ENCODE measurements at regions not wholly inside any gene's neighbourhood (a gene's known extent, or its start where the extent isn't known, plus 50 kb on each side); places are given as distances from the start of the nearest gene placed in this dataset.

- no peak for DNase-seq
These were observed 168.3 kb downstream of the NR4A2 start for GRCh38 chr2:156164091-156164720.

GRCh38 chr2:156158808-156159207 is 173.7 kb downstream of the NR4A2 start:
- no peak for DNase-seq

- DNase-seq, result no peak
These were observed 174.9 kb downstream of the NR4A2 start for GRCh38 chr2:156157670-156158069.

- DNase-seq, result no peak
These were observed 175.9 kb downstream of the NR4A2 start for GRCh38 chr2:156156580-156156979.

GRCh38 chr2:156155319-156155718 is 177.2 kb downstream of the NR4A2 start:
- DNase-seq, result no peak

GRCh38 chr2:156151351-156151750 is 181.2 kb downstream of the NR4A2 start:
- no peak for DNase-seq

DNA sequence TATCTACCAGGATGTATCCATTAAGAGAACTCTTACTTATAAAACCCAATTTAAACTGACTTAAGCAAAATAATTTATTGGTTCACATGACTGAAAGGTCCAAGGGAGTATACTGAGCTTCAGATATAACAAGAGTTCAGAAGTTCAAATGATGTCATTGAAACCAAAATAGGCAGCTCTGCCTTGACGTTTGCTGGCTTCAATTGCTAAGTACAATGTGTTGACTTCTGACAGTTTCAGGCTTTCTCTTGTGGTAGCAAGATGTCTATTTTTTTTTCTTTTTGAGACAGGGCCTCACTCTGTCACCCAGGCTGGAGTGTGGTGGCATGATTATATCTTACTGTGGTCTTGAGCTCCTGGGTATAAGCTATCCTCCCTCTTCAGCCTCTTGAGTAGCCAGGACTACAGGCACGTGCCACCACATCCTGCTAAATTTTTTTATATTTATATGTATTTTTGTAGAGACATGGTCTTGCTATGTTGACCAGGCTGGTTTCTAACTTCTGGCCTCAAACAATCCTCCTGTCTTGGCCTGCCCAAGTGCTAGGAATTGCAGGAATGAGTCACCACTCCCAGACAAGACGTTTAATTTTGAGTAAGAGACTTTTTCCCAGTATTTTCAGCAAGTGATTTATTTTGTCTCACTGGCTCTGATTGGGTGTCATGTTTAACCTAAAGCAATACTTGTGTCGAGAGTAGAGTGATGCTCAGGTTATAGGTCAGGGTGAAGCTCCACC is 184.8 kb downstream of the NR4A2 start:
- no peak for DNase-seq

GRCh38 chr2:156145976-156146375 is 186.5 kb downstream of the NR4A2 start:
- no peak for DNase-seq

- no peak for DNase-seq
These were observed 187.1 kb downstream of the NR4A2 start for GRCh38 chr2:156145469-156145868.

DNA sequence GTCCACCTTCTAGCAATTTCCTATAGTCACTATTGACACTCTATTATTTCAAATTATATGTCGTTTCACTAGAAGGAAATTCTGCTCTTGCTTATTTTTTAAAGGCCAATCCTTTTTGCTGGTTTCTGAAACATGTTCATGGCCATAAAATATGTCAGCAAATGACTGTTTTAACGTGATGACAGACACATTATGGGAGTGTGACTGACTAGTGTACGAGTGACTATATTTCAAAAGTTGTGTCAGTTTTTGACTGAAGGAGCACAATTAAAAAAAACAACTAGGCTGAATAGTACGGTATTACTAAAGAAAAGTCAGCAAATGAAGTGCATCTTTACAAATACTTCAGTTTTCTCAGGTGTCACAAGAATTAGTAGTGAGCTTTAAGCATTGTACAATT is 196.0 kb downstream of the NR4A2 start:
- no peak for DNase-seq

- DNase-seq, result no peak
These were observed 197.6 kb downstream of the NR4A2 start for GRCh38 chr2:156134887-156135286.

DNA sequence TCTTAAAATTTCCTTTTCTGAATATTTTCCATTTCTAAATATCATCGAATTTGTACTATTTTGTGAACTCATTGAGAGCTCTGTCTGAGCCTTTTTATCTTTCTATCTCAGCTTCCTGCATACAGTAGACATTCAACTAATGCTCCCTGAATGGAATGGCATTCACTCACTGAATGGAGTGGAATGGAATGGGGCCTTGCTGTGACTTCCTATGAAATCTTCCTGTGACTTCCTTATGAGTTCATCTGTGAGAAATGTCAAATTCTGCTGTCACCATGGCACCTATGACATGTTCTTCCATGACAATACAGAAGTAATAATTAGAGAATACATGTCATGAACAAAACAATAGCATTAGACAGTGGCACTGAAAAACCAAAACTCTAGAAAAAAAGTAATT is 199.6 kb downstream of the NR4A2 start:
- no peak for DNase-seq

DNA sequence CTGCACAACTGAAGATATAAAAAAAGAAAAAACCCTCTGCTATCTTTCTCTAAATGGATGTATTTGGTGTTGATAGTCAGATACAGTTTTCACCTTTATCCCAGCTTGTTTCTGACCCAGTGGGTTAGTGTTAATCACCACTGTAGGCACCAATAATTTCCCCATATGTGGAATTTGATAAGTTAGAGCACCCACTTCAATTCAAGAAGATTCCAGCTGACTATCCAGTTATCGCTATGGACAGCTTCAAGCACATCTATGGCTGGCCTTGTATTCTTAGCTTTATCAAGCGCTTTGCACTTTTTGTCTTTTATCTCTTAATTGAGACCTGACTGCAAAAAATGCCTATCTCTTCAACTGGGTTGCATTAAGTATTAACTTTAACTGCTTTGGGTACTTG is 200.4 kb downstream of the NR4A2 start:
- DNase-seq, result no peak

- no peak for DNase-seq
These were observed 203.3 kb downstream of the NR4A2 start for GRCh38 chr2:156129227-156129626.

DNA sequence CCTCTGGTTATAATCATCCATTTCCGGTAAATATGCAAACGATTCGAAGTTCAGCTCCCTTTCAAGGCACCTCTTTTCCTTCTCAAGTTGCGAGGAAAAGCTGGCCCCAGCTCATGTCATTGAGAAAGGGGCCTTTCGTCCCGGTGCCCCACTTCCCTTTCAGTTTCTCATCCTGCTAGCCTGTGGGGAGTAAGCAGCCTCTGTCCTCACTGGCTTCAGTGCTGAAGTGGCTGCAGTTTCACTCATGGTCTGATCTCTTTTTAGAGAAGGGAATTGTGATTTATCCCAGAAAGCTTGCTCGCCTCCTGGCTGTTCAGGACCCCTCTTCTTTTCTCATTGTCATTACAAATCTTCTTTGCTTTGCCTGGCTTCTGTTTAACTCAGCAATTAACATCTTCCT is 207.5 kb downstream of the NR4A2 start:
- DNase-seq, result no peak

- no peak for DNase-seq
These were observed 208.1 kb downstream of the NR4A2 start for GRCh38 chr2:156124458-156124857.

DNA sequence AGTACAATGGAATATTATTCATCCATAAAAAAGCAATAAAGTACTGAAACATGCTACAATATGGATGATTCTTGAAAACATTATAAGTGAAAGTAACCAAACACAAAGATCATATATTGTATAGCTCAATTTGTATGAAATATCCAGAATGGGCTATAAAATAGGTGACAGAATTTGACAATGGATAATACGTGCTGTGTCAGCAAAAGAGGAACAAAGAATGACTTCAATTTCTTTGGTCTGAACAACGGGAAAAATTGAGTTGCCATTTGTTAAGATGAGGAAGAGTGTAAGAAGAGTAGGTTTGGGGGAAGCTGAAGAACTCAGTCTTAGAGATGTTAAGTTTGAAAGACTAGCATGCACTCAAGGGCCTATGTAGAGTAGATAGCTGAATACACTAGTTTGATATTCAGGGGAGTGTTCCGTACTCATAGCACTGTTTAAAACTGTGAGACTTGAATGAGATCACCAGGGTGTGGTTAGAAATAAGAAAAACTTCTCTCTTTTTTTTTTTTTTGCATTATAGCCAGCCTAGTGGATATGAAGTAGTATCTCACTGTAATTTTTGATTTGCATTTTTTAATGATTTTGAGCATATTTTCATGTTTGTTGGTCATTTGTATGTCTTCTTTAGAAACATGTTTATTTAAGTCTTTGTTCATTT is 213.6 kb downstream of the NR4A2 start:
- DNase-seq, result no peak

DNA sequence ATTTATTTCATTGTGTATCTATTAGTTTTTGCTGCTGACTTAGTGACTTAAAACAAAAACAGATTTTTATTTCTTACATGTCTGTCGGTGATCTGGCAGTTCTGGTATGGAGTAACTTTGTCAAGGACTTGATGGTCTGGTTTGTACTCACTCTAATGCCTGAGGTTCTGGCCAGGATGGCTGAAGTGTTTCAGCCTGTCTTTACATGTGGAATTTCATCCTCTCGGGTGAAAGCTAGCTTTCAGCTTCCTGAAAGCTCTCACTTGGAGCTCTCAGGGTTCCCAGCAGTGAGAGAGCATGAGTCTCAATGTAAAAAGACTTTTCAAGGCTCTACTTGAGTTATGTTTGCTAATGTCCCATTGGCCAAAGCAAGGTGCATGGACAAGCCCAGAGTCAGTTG is 216.4 kb downstream of the NR4A2 start:
- DNase-seq, result no peak

DNA sequence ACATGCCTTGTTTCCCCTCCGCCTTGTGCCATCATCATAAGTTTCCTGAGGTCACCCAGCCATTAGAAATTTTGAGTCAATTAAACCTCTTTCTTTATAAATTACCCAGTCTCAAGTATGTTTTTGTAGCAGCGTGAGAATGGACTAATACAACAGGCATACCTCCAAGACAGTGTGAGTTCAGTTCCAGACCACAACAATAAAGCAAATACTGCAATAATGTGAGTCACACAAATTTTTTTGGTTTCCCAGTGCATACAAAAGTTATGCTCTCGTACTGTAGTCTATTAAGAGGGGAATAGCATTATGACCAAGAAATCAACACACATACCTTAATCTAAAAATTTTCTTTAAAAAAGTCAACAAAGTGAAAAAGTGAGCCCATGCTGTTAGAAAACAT is 217.2 kb downstream of the NR4A2 start:
- no peak for DNase-seq

DNA sequence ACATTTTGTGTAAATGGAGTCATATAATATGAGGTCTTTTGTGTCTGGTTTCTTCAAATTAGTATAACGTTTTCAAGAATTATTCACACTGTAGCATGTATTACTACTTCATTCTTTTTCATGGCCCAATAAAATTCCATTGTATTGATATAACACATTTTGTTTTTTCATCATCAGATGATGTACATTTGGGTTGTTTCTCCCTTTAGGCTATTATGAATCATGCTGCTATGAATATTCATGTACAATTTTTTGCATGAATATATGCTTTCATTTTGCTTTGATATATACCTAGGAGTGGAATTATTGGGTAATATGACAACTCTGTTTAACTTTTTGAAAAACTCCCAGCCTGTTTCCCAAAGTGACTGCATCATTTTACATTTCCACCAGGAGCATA is 220.2 kb downstream of the NR4A2 start:
- DNase-seq, result no peak

DNA sequence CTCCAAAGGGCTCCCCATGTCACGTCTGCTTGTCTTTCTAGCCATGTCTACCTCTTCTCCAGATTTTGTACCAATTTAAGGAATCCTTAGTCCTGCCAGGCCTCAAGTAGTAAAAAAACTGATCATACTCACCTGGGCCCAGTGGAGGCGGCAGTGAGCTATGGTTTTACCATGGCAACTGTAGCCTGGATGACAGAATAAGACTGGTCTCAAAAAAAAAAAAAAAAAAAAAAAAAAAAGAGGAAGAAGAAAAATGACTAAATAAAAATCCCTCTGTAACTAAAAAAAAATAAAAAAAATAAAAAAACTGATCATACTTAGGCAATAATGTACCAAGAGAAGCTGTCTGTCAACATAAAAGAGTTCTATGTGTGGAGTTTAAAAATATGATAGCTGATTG is 221.6 kb downstream of the NR4A2 start:
- no peak for DNase-seq

- DNase-seq, result no peak
These were observed 233.1 kb downstream of the NR4A2 start for GRCh38 chr2:156099382-156099781.

DNA sequence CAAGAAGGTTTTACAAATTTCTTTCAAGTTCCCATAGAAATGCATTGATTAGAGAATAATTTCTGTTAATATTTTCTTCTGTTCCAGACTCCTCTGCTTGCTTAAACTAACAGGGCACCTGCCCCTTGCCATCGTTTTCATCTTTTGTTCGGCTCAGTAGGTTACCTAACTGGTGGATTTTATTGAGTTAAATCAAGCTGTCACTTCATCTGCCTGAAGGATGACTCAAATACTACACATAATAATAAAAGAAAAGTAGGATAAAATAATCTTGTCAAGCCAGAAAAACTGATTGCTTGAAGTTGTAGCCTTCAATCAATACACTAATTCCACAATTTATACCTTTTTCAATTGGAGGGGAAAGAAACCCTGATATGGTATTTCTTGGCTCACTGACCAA is 234.0 kb downstream of the NR4A2 start:
- no peak for DNase-seq

DNA sequence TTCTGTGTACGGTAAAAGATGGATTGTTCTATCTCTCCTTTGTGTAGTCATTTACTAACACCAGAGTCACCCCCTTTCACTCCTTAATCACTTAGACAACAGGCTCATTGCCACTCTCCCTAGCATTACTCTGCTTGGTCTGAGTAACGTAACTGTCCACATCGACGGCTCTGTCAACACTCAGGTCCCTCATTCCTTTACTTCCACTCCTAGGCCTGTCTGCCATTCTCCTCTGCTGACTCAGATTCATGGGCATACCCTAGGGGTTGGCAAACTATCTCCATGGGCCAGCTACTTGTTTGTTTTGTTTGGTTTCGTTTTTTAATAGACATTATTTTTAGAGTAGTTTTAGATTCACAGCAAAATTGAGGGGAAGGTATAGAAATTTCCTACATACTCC is 243.9 kb downstream of the NR4A2 start:
- no peak for DNase-seq

All from SIG-M5 (cell line).